GM23248 (cell line): ENCODE measurements at regions not wholly inside any gene's neighbourhood (a gene's known extent, or its start where the extent isn't known, plus 50 kb on each side); places are given as distances from the start of the nearest gene placed in this dataset.

Source experiments
- DNase-seq: peaks from one replicate; pipeline ENCODE4 v3.0.0-alpha.2; 2015
- H2AFZ ChIP-seq: fragments of 200-600 bp; sonication (generic); 2 replicates; pipeline ENCODE4 v1.6.1; 2016; ENCODE audit warnings: antibody characterized with exemption
- H3F3A ChIP-seq: fragments of 200-600 bp; sonication (generic); 2 replicates; pipeline ENCODE4 v1.6.1; 2016; ENCODE audit warnings: mild to moderate bottlenecking, antibody characterized with exemption, mixed run types; ENCODE audit not compliant: insufficient read depth
- H3K27ac ChIP-seq: fragments of 200-600 bp; sonication (generic); 2 replicates; pipeline ENCODE4 v1.5.1; 2016; ENCODE audit warnings: mild to moderate bottlenecking
- H3K27me3 ChIP-seq: fragments of 200-600 bp; sonication (generic); replicated peaks from 2 replicates; pipeline ENCODE4 v1.6.1; 2016; ENCODE audit warnings: mild to moderate bottlenecking; ENCODE audit not compliant: insufficient read depth
- H3K36me3 ChIP-seq: fragments of 200-600 bp; sonication (generic); 2 replicates; pipeline ENCODE4 v1.6.1; 2016; ENCODE audit warnings: low read depth, mild to moderate bottlenecking
- H3K4me1 ChIP-seq: fragments of 200-600 bp; sonication (generic); 2 replicates; pipeline ENCODE4 v1.6.1; 2016; ENCODE audit warnings: mild to moderate bottlenecking; ENCODE audit not compliant: insufficient read depth
- H3K4me2 ChIP-seq: fragments of 200-600 bp; sonication (generic); one replicate; pipeline ENCODE4 v1.6.1; 2016; ENCODE audit warnings: mild to moderate bottlenecking; ENCODE audit not compliant: unreplicated experiment
- H3K4me3 ChIP-seq: fragments of 200-600 bp; sonication (generic); 2 replicates; pipeline ENCODE4 v1.5.1; 2016; ENCODE audit warnings: mild to moderate bottlenecking
- H3K79me2 ChIP-seq: fragments of 200-600 bp; sonication (generic); 2 replicates; pipeline ENCODE4 v1.6.1; 2016; ENCODE audit warnings: mild to moderate bottlenecking; ENCODE audit not compliant: insufficient read depth
- H3K9ac ChIP-seq: fragments of 200-600 bp; sonication (generic); 2 replicates; pipeline ENCODE4 v1.6.1; 2016; ENCODE audit warnings: mild to moderate bottlenecking
- H3K9me2 ChIP-seq: fragments of 200-600 bp; sonication (generic); 2 replicates; pipeline ENCODE4 v1.6.1; 2016; ENCODE audit warnings: mixed run types, mild to moderate bottlenecking, moderate library complexity; ENCODE audit not compliant: insufficient read depth
- H3K9me3 ChIP-seq: fragments of 200-600 bp; sonication (generic); one replicate; pipeline ENCODE4 v1.6.1; 2017; ENCODE audit warnings: low read depth
- H4K20me1 ChIP-seq: fragments of 200-600 bp; sonication (generic); 2 replicates; pipeline ENCODE4 v1.6.0; 2016; ENCODE audit not compliant: insufficient read depth
- EZH2 ChIP-seq: fragments of 200-600 bp; sonication (generic); IDR thresholded peaks from 2 replicates; pipeline ENCODE4 v1.6.1; 2018; ENCODE audit warnings: antibody characterized with exemption, mild to moderate bottlenecking; ENCODE audit not compliant: insufficient read depth, poor library complexity, severe bottlenecking
- EZH2phosphoT487 ChIP-seq: fragments of 200-600 bp; sonication (generic); IDR thresholded peaks from 2 replicates; pipeline ENCODE4 v1.6.1; 2018; ENCODE audit warnings: antibody characterized with exemption, moderate library complexity, mild to moderate bottlenecking, low read depth; ENCODE audit not compliant: insufficient read depth
- WGBS, 2 experiments: methylation state at CpG; one replicate each; pipeline ENCODE4 v1.1.6; 2015 to 2017; ENCODE audit warnings: low lambda C conversion rate in 2 of 2, low coverage in 1 of 2; ENCODE audit errors: missing lambda C conversion rate in 2 of 2; 5-methylcytosine and 5-hydroxymethylcytosine counted together
- in situ Hi-C: fragments of 300-500 bp; cut with MboI; formaldehyde crosslinking; loops from 2 replicates; pipeline ENCODE4 v1.15.0; 2020

DNA sequence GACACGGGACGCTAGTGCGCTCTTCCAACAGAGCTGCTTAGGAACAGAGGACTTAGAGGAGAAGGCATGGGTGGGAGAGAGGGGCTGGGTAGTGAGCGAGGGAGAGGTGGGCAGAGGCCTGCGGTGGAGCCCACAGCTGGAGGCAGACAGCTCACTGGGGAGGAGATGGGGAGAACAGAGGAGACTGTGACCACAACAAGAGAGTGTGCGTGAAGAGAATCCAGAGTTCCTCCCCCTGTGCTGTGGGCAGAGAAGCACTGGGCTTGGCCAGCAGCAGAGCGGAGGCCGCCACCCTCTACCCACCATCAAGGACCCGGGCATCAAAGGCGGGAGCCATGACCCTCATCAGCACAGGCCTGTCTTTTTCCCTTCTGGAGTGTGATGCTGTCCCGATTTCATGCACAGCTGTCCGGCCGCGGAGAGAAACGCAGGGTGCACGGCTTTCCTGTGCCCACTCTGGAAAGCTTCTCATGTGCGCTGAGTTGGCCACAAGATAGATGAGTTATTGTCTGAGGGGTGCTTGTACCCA lies 228.3 kb upstream of the IRX4 start:
- Histone ChIP-seq H3K36me3 (no peaks in the 10 kb centered on the region), H3K27me3 (no peaks in the 10 kb centered on the region), H3K9ac (no peak overlapping the region), H3K9me3 (no peaks in the 10 kb centered on the region), H4K20me1 (no peaks in the 10 kb centered on the region), H3K4me3 (no peak overlapping the region), H3K27ac (no peak overlapping the region), H2AFZ (no peak overlapping the region), H3K9me2 (no peaks in the 10 kb centered on the region), H3K4me1 (no peaks in the 10 kb centered on the region), H3F3A (no peaks in the 10 kb centered on the region), H3K4me2 (no peak overlapping the region), H3K79me2 (no peaks in the 10 kb centered on the region)
- in situ Hi-C loops = no loop called here
- TF ChIP-seq EZH2phosphoT487 = no peak
- no peak for TF ChIP-seq EZH2
- 67 to 68% methylated on average over 17 of the region's 17 CpGs for WGBS, 2 experiments
- DNase-seq = no peak

GRCh38 chr5:2110137-2110933 lies 227.6 kb upstream of the IRX4 start:
- Histone ChIP-seq H3F3A (no peaks in the 10 kb centered on the region), H3K4me3 (no peak overlapping the region), H3K36me3 (no peaks in the 10 kb centered on the region), H3K9me2 (no peaks in the 10 kb centered on the region), H3K27me3 (no peaks in the 10 kb centered on the region), H3K79me2 (no peaks in the 10 kb centered on the region), H3K27ac (no peak overlapping the region), H2AFZ (no peak overlapping the region), H3K9ac (no peak overlapping the region), H3K4me1 (no peaks in the 10 kb centered on the region), H4K20me1 (no peaks in the 10 kb centered on the region), H3K9me3 (no peaks in the 10 kb centered on the region), H3K4me2 (no peak overlapping the region)
- TF ChIP-seq EZH2phosphoT487 (no peak), EZH2 (no peak)
- no peak for DNase-seq
- 61 to 63% methylated on average over 17 to 19 of the region's 19 CpGs for WGBS, 2 experiments
- in situ Hi-C loops = no loop called here

- Histone ChIP-seq H3K79me2 (no peaks in the 10 kb centered on the region), H3K4me1 (no peaks in the 10 kb centered on the region), H3K9ac (no peak overlapping the region), H2AFZ (no peak overlapping the region), H3K27me3 (no peaks in the 10 kb centered on the region), H4K20me1 (no peaks in the 10 kb centered on the region), H3K4me3 (no peak overlapping the region), H3K27ac (no peak overlapping the region), H3K36me3 (no peaks in the 10 kb centered on the region), H3K4me2 (no peak overlapping the region), H3K9me3 (no peaks in the 10 kb centered on the region), H3F3A (no peaks in the 10 kb centered on the region), H3K9me2 (no peaks in the 10 kb centered on the region)
- 31 to 36% methylated on average over 5 of the region's 5 CpGs for WGBS, 2 experiments
- in situ Hi-C loops = no loop called here
- TF ChIP-seq EZH2phosphoT487 (no peak), EZH2 (no peak)
- DNase-seq = no peak
Observed at GRCh38 chr5:2109566-2109965, 226.8 kb upstream of the IRX4 start.

GRCh38 chr5:2106721-2107120 lies 224.0 kb upstream of the IRX4 start:
- H2AFZ ChIP-seq = no peak overlapping the region
- H3K36me3 ChIP-seq = no peaks in the 10 kb centered on the region
- no peak overlapping the region for H3K9ac ChIP-seq
- no peak for TF ChIP-seq EZH2
- no peak for TF ChIP-seq EZH2phosphoT487
- H3K4me2 ChIP-seq = no peak overlapping the region
- H3K27ac ChIP-seq = no peak overlapping the region
- no peaks in the 10 kb centered on the region for H3K9me3 ChIP-seq
- DNase-seq = no peak
- H3K79me2 ChIP-seq = no peaks in the 10 kb centered on the region
- no peaks in the 10 kb centered on the region for H3K9me2 ChIP-seq
- no peaks in the 10 kb centered on the region for H3K27me3 ChIP-seq
- WGBS, 2 experiments = 24 to 31% methylated on average over 2 of the region's 2 CpGs
- no peaks in the 10 kb centered on the region for H3F3A ChIP-seq
- in situ Hi-C loops = no loop called here
- H4K20me1 ChIP-seq = no peaks in the 10 kb centered on the region
- no peak overlapping the region for H3K4me3 ChIP-seq
- no peaks in the 10 kb centered on the region for H3K4me1 ChIP-seq
